Small intestine (tissue), 7 donors: ENCODE measurements at regions not wholly inside any gene's neighbourhood (a gene's known extent, or its start where the extent isn't known, plus 50 kb on each side); places are given as distances from the start of the nearest gene placed in this dataset.

Experiments
- DNase-seq, 2 donors: peaks; one replicate each; pipeline versions ENCODE4 v3.0.0 to v3.0.0-alpha.2; 2013
- FAIRE-seq: peaks from 2 replicates; lab custom pipeline; 2012; peaks lifted over from hg19 to GRCh38; lab: Jason Lieb, UNC
- H3K27ac ChIP-seq, 3 donors: one replicate each; pipeline ENCODE4 v1.5.1; 2013; ENCODE audit warnings: low read length in 2 of 3, mild to moderate bottlenecking in 2 of 3, control low read depth in 1 of 3, inconsistent platforms in 1 of 3, low read depth in 1 of 3, moderate library complexity in 1 of 3
- H3K27me3 ChIP-seq, 3 donors: one replicate each; pipeline ENCODE4 v1.6.1; 2013; ENCODE audit warnings: low read length in 3 of 3, inconsistent platforms in 1 of 3; ENCODE audit not compliant: control insufficient read depth in 3 of 3, insufficient read depth in 3 of 3
- H3K36me3 ChIP-seq, 3 donors: one replicate each; pipeline ENCODE4 v1.6.1; 2013; ENCODE audit warnings: low read length in 3 of 3, inconsistent platforms in 1 of 3, low read depth in 1 of 3, mild to moderate bottlenecking in 1 of 3, moderate library complexity in 1 of 3; ENCODE audit not compliant: control insufficient read depth in 3 of 3, insufficient read depth in 2 of 3
- H3K4me1 ChIP-seq, 3 donors: one replicate each; pipeline ENCODE4 v1.6.1; 2013; ENCODE audit warnings: low read length in 2 of 3, inconsistent platforms in 1 of 3, low read depth in 1 of 3, mild to moderate bottlenecking in 1 of 3, moderate library complexity in 1 of 3; ENCODE audit not compliant: control insufficient read depth in 3 of 3, insufficient read depth in 2 of 3
- H3K4me3 ChIP-seq, 3 donors: one replicate each; pipeline ENCODE4 v1.5.1; 2013; ENCODE audit warnings: low read length in 3 of 3, control low read depth in 1 of 3, inconsistent platforms in 1 of 3, low read depth in 1 of 3, mild to moderate bottlenecking in 1 of 3, moderate library complexity in 1 of 3
- H3K9me3 ChIP-seq, 2 donors: one replicate each; pipeline ENCODE4 v1.6.1; 2013; ENCODE audit warnings: low read depth in 1 of 2, low read length in 1 of 2; ENCODE audit not compliant: control insufficient read depth in 2 of 2, insufficient read depth in 1 of 2
- WGBS, 3 donors: extraction: QIAGEN DNeasy Blood & Tissue Kit; methylation state at CpG; one replicate each; pipeline ENCODE4 v1.1.7; 2013; 5-methylcytosine and 5-hydroxymethylcytosine counted together
- donor health status: healthy with polysubstance abuse.
- donor health status: control.
- donor health status: control.
- donor health status: Bipolar disorder and iron deficiency.
- donor health status: healthy.

- no peaks in the 10 kb centered on the region for H3K36me3 ChIP-seq
- H3K4me1 ChIP-seq, result no peaks in the 10 kb centered on the region
- FAIRE-seq, result no peak
- 59 to 70% (median 69%) methylated on average over 2 of the region's 2 CpGs for WGBS, 3 donors
- no peaks in the 10 kb centered on the region for H3K9me3 ChIP-seq
- H3K4me3 ChIP-seq, result no peak overlapping the region
- H3K27me3 ChIP-seq, result no peaks in the 10 kb centered on the region
- no peak for DNase-seq
- no peak overlapping the region for H3K27ac ChIP-seq
Observed at GRCh38 chr10:83698899-83699298, 440.4 kb upstream of the GHITM start.

GRCh38 chr10:83701799-83702198 lies 437.5 kb upstream of the GHITM start:
- Histone ChIP-seq H3K27me3 (no peaks in the 10 kb centered on the region), H3K36me3 (no peaks in the 10 kb centered on the region), H3K4me1 (no peaks in the 10 kb centered on the region), H3K9me3 (no peaks in the 10 kb centered on the region), H3K4me3 (no peak overlapping the region), H3K27ac (no peak overlapping the region)
- WGBS, 3 donors, result 80 to 92% (median 83%) methylated on average over 3 of the region's 3 CpGs
- FAIRE-seq (no peak), DNase-seq (no peak)

- H3K27ac ChIP-seq, result no peak overlapping the region
- no peak for FAIRE-seq
Observed at GRCh38 chr10:83702731-83703130, 436.6 kb upstream of the GHITM start.

GRCh38 chr10:83706120-83706519 lies 433.2 kb upstream of the GHITM start:
- Histone ChIP-seq H3K4me3 (no peak overlapping the region), H3K27me3 (no peaks in the 10 kb centered on the region), H3K4me1 (no peaks in the 10 kb centered on the region), H3K36me3 (no peaks in the 10 kb centered on the region), H3K27ac (no peak overlapping the region), H3K9me3 (no peaks in the 10 kb centered on the region)
- FAIRE-seq, result no peak
- WGBS, 3 donors, result 17 to 47% (median 32%) methylated on average over 1 of the region's 1 CpG
- no peak for DNase-seq

More at GRCh38 chr10:83702731-83703130, 436.6 kb upstream of the GHITM start:
- no peak overlapping the region for H3K4me3 ChIP-seq
- H3K9me3 ChIP-seq, result no peaks in the 10 kb centered on the region
- H3K27me3 ChIP-seq, result no peaks in the 10 kb centered on the region
- WGBS, 3 donors, result 53 to 71% (median 59%) methylated on average over 3 of the region's 3 CpGs
- H3K36me3 ChIP-seq, result no peaks in the 10 kb centered on the region
- no peak for DNase-seq
- H3K4me1 ChIP-seq, result no peaks in the 10 kb centered on the region

- H3K27ac ChIP-seq, result no peak overlapping the region
- 46 to 75% (median 69%) methylated on average over 2 of the region's 2 CpGs for WGBS, 3 donors
- FAIRE-seq, result no peak
Observed at GRCh38 chr10:83706952-83707582, 432.2 kb upstream of the GHITM start.

GRCh38 chr10:83713423-83713822 lies 425.9 kb upstream of the GHITM start:
- no peaks in the 10 kb centered on the region for H3K4me1 ChIP-seq
- H3K9me3 ChIP-seq, result no peaks in the 10 kb centered on the region
- 55 to 97% (median 91%) methylated on average over 1 of the region's 1 CpG for WGBS, 3 donors
- no peaks in the 10 kb centered on the region for H3K27me3 ChIP-seq
- no peak for FAIRE-seq
- no peak for DNase-seq
- H3K36me3 ChIP-seq, result no peaks in the 10 kb centered on the region
- H3K4me3 ChIP-seq, result no peak overlapping the region
- no peak overlapping the region for H3K27ac ChIP-seq

More at GRCh38 chr10:83706952-83707582, 432.2 kb upstream of the GHITM start:
- Histone ChIP-seq H3K36me3 (no peaks in the 10 kb centered on the region), H3K4me1 (no peaks in the 10 kb centered on the region), H3K27me3 (no peaks in the 10 kb centered on the region), H3K4me3 (no peak overlapping the region), H3K9me3 (no peaks in the 10 kb centered on the region)
- no peak for DNase-seq

- no peak for FAIRE-seq
- no peak for DNase-seq
- WGBS, 3 donors, result 59 to 92% (median 76%) methylated on average over 2 of the region's 2 CpGs
- Histone ChIP-seq H3K4me3 (no peak overlapping the region), H3K27me3 (no peaks in the 10 kb centered on the region), H3K27ac (no peak overlapping the region), H3K4me1 (no peaks in the 10 kb centered on the region), H3K36me3 (no peaks in the 10 kb centered on the region), H3K9me3 (peaks cover 0 to 8% of the 10 kb centered on the region in 2 donors)
Observed at GRCh38 chr10:83723080-83723479, 416.2 kb upstream of the GHITM start.

GRCh38 chr10:83724471-83725241 lies 414.7 kb upstream of the GHITM start:
- no peaks in the 10 kb centered on the region for H3K4me1 ChIP-seq
- H3K27me3 ChIP-seq, result no peaks in the 10 kb centered on the region
- FAIRE-seq, result no peak
- no peaks in the 10 kb centered on the region for H3K36me3 ChIP-seq
- H3K27ac ChIP-seq, result no peak overlapping the region
- H3K9me3 ChIP-seq, result peaks cover 0 to 8% of the 10 kb centered on the region in 2 donors
- no peak overlapping the region for H3K4me3 ChIP-seq
- WGBS, 3 donors, result 67 to 74% (median 72%) methylated on average over 5 of the region's 5 CpGs
- DNase-seq, result no peak
